GM12878 (cell line): ENCODE measurements at regions not wholly inside any gene's neighbourhood (a gene's known extent, or its start where the extent isn't known, plus 50 kb on each side); places are given as distances from the start of the nearest gene placed in this dataset.

Source experiments
- ATAC-seq: fragments of 200-7000 bp; cut with Tn5 transposase; 3 replicates; pipeline ENCODE4 v1.9.1; 2020; ENCODE audit warnings: mild to moderate bottlenecking, moderate library complexity
- BruUV-seq: library from RNA; stranded (reverse); fragments of 400-500 nt; replicated peaks from 2 replicates; lab custom pipeline; 2021; lab: Mats Ljungman, UMichigan
- CTCF ChIA-PET: fragments of 300-600 bp; sonication (Branson Sonifier 250); formaldehyde crosslinking; extraction: SDS; loops from one replicate; lab custom pipeline; 2021; ENCODE audit warnings: inconsistent platforms; lab: Yijun Ruan, JAX
- POLR2A ChIA-PET: fragments of 350-600 bp; formaldehyde crosslinking; extraction: SDS; loops from one replicate; lab custom pipeline; 2021; ENCODE audit warnings: inconsistent platforms; lab: Charles Lee
- RAD21 ChIA-PET: fragments of 300-600 bp; sonication (Branson Sonifier 250); formaldehyde crosslinking; loops from one replicate; lab custom pipeline; 2023; ENCODE audit warnings: antibody characterized with exemption; ENCODE audit not compliant: unreplicated experiment; lab: Charles Lee
- SMC1A ChIA-PET: fragments of 300-600 bp; sonication (Branson Sonifier 250); formaldehyde crosslinking; loops from one replicate; lab custom pipeline; 2023; ENCODE audit not compliant: unreplicated experiment, uncharacterized antibody; lab: Charles Lee
- DNase-seq: peaks from one replicate; pipeline ENCODE4 v3.0.0-alpha.2; 2011; ENCODE audit warnings: low read depth, low spot score
- FAIRE-seq: peaks from 3 replicates; lab custom pipeline; 2011; peaks lifted over from hg19 to GRCh38; lab: Jason Lieb, UNC
- H2AFZ ChIP-seq: 2 replicates; pipeline ENCODE4 v1.6.0; 2011; ENCODE audit warnings: low read depth, low read length, control low read depth; ENCODE audit not compliant: control insufficient read depth
- H3K27ac ChIP-seq: 2 replicates; pipeline ENCODE4 v1.5.1; 2011; ENCODE audit warnings: control low read depth; ENCODE audit not compliant: control insufficient read depth, insufficient read depth
- H3K27me3 ChIP-seq, 2 experiments: replicated peaks in 1 of 2; 2 replicates each; pipeline versions ENCODE4 v1.6.0 to v1.6.1; 2011; ENCODE audit warnings: low read length in 1 of 2; ENCODE audit not compliant: control insufficient read depth in 2 of 2, insufficient read depth in 2 of 2
- H3K36me3 ChIP-seq, 2 experiments: 2 replicates each; pipeline ENCODE4 v1.5.1; 2011; ENCODE audit warnings: low read length in 1 of 2; ENCODE audit not compliant: control insufficient read depth in 2 of 2, insufficient read depth in 2 of 2
- H3K4me1 ChIP-seq: 2 replicates; pipeline ENCODE4 v1.6.1; 2011; ENCODE audit warnings: mild to moderate bottlenecking, low read length, moderate library complexity, mixed read lengths; ENCODE audit not compliant: control insufficient read depth, insufficient read depth
- H3K4me2 ChIP-seq: 2 replicates; pipeline ENCODE4 v1.6.0; 2011; ENCODE audit warnings: control low read depth; ENCODE audit not compliant: control insufficient read depth, insufficient read depth
- H3K4me3 ChIP-seq: fragments of 200-600 bp; sonication (generic); 2 replicates; pipeline ENCODE4 v1.5.1; 2016
- H3K79me2 ChIP-seq: 2 replicates; pipeline ENCODE4 v1.6.0; 2011; ENCODE audit warnings: low read length; ENCODE audit not compliant: control insufficient read depth, insufficient read depth
- H3K9ac ChIP-seq: 2 replicates; pipeline ENCODE4 v1.8.0; 2011; ENCODE audit warnings: low read length, control low read depth, mixed read lengths; ENCODE audit not compliant: control insufficient read depth, insufficient read depth
- H3K9me3 ChIP-seq: replicated peaks from 3 replicates; pipeline ENCODE4 v1.5.1; 2011; ENCODE audit warnings: mild to moderate bottlenecking, low read length; ENCODE audit not compliant: control insufficient read depth, insufficient read depth
- H4K20me1 ChIP-seq: 2 replicates; pipeline ENCODE4 v1.6.0; 2011; ENCODE audit not compliant: control insufficient read depth, insufficient read depth
- ATF2 ChIP-seq: IDR thresholded peaks from 2 replicates; pipeline ENCODE4 v1.6.1; 2012; ENCODE audit warnings: low read length, inconsistent platforms
- CBFB ChIP-seq: IDR thresholded peaks from 2 replicates; pipeline ENCODE4 v1.6.1; 2016; ENCODE audit warnings: antibody characterized with exemption, low read depth
- EED ChIP-seq: sonication (generic); IDR thresholded peaks from 2 replicates; pipeline ENCODE4 v1.6.1; 2016; ENCODE audit warnings: antibody characterized with exemption, low read depth
- GATAD2B ChIP-seq: fragments of 450-650 bp; conservative IDR thresholded peaks from 2 replicates; pipeline ENCODE4 v1.6.1; 2017; ENCODE audit warnings: low read depth, mild to moderate bottlenecking, moderate library complexity
- IKZF1 ChIP-seq: fragments of 450-650 bp; conservative IDR thresholded peaks from 2 replicates; pipeline ENCODE4 v1.6.1; 2017; ENCODE audit warnings: antibody characterized with exemption, mild to moderate bottlenecking
- POU2F2 ChIP-seq: IDR thresholded peaks from 3 replicates; pipeline ENCODE4 v1.6.1; 2011; ENCODE audit warnings: low read depth, mild to moderate bottlenecking, low read length, borderline replicate concordance
- PRDM15 ChIP-seq: fragments of 450-650 bp; formaldehyde crosslinking; IDR thresholded peaks from 2 replicates; pipeline ENCODE4 v1.4.0; 2020; ENCODE audit warnings: mild to moderate bottlenecking, moderate library complexity
- RELB ChIP-seq: fragments of 450-650 bp; IDR thresholded peaks from 2 replicates; pipeline ENCODE4 v1.6.1; 2017; ENCODE audit warnings: low read depth, mild to moderate bottlenecking, moderate library complexity
- RUNX3 ChIP-seq: IDR thresholded peaks from 2 replicates; pipeline ENCODE4 v1.6.1; 2012; ENCODE audit warnings: low read length, inconsistent platforms
- SMAD5 ChIP-seq: IDR thresholded peaks from 2 replicates; pipeline ENCODE4 v1.6.1; 2016; ENCODE audit warnings: antibody characterized with exemption, low read depth
- TCF12 ChIP-seq: IDR thresholded peaks from 2 replicates; pipeline ENCODE4 v1.6.1; 2011; ENCODE audit warnings: low read depth, mild to moderate bottlenecking, low read length
- TCF3 ChIP-seq: IDR thresholded peaks from 2 replicates; pipeline ENCODE4 v1.6.1; 2012; ENCODE audit warnings: low read depth, mild to moderate bottlenecking, low read length, borderline replicate concordance; ENCODE audit not compliant: insufficient read depth
- WRNIP1 ChIP-seq: IDR thresholded peaks from 2 replicates; pipeline ENCODE4 v1.6.1; 2011; ENCODE audit warnings: low read depth, low read length, improper control_type of control experiment, borderline replicate concordance
- WGBS: methylation state at CpG from one replicate; pipeline ENCODE4 v1.1.6; 2016; ENCODE audit warnings: low lambda C conversion rate; ENCODE audit not compliant: insufficient replicate concordance, insufficient coverage; ENCODE audit errors: missing lambda C conversion rate; 5-methylcytosine and 5-hydroxymethylcytosine counted together
- in situ Hi-C: fragments of 300-500 bp; cut with MboI; formaldehyde crosslinking; loops from 9 replicates; pipeline ENCODE4 v1.14.3; 2018; ENCODE audit warnings: mixed read lengths
- intact Hi-C: fragments of 100-400 bp; cut with micrococcal nuclease; formaldehyde crosslinking; loops from one replicate; pipeline ENCODE4 v1.14.2; 2022; ENCODE audit not compliant: unreplicated experiment

GRCh38 chr7:131620673-131621609, 64.5 kb upstream of the PODXL start (continued):
- peak; percentile 73; the same call in 1 of the 2 replicates for TF ChIP-seq CBFB
- TF ChIP-seq TCF3, result 0 out of 2 replicates have a peak, but pooled peaks have one; percentile 32
- peak; percentile 80; the same call in 1 of the 2 replicates for TF ChIP-seq TCF12

- no peak overlapping the region for H3K27ac ChIP-seq
- no TSS peak for BruUV-seq
- SMC1A ChIA-PET, result no interaction called here
- TF ChIP-seq ATF2 (no peak), EED (peak; percentile 85), RELB (no peak), PRDM15 (CRISPR knock-in tag) (no peak), POU2F2 (no peak), WRNIP1 (no peak), GATAD2B (no peak), IKZF1 (peak; percentile 73), RUNX3 (no peak), SMAD5 (no peak)
Measured at GRCh38 chr7:131619336-131620305, 63.2 kb upstream of the PODXL start.

More at GRCh38 chr7:131619336-131620305, 63.2 kb upstream of the PODXL start:
- in situ Hi-C loops (no loop called here), intact Hi-C loops (no loop called here)
- H3K79me2 ChIP-seq, result no peaks in the 10 kb centered on the region
- H3K9me3 ChIP-seq, result no peaks in the 10 kb centered on the region
- FAIRE-seq, result no peak
- H4K20me1 ChIP-seq, result no peaks in the 10 kb centered on the region
- ChIA-PET CTCF (interaction anchor here (1.4 kb wide), 1 partner anchor 14 kb away, joined by 3 read pairs; no protein-coding TSS in a partner anchor), POLR2A (no interaction called here), RAD21 (no interaction called here)
- H2AFZ ChIP-seq, result no peak overlapping the region
- H3K36me3 ChIP-seq, result no peaks in the 10 kb centered on the region
- H3K4me1 ChIP-seq, result no peaks in the 10 kb centered on the region; the same call in 1 of the 2 replicates
- WGBS, result 38% methylated on average over 10 of the region's 10 CpGs
- H3K4me3 ChIP-seq, result no peak overlapping the region
- H3K9ac ChIP-seq, result no peak overlapping the region
- no peak for DNase-seq
- H3K27me3 ChIP-seq, result no peaks in the 10 kb centered on the region
- peak; percentile 67 for ATAC-seq
- H3K4me2 ChIP-seq, result no peak overlapping the region
